Neural cell (in vitro differentiated cells): ENCODE measurements at regions not wholly inside any gene's neighbourhood (a gene's known extent, or its start where the extent isn't known, plus 50 kb on each side); places are given as distances from the start of the nearest gene placed in this dataset.

ENCODE experiments used
- H2AFZ ChIP-seq: fragments of 200-600, 300-800 bp; sonication (generic), shearing (Covaris generic); 2 replicates; pipeline ENCODE4 v1.6.0; 2014; ENCODE audit warnings: low read depth, mild to moderate bottlenecking, antibody characterized with exemption, low read length, moderate library complexity
- H3F3A ChIP-seq: fragments of 200-600 bp; shearing (Covaris generic); 2 replicates; pipeline ENCODE4 v1.6.1; 2016; ENCODE audit warnings: mild to moderate bottlenecking, moderate library complexity, mixed read lengths, antibody characterized with exemption, low read length; ENCODE audit not compliant: insufficient read depth, poor library complexity, severe bottlenecking
- H3K27ac ChIP-seq: fragments of 200-600, 300-800 bp; sonication (generic), shearing (Covaris generic); 2 replicates; pipeline ENCODE4 v1.5.1; 2014; ENCODE audit warnings: mild to moderate bottlenecking, low read length, moderate library complexity
- H3K27me3 ChIP-seq: fragments of 300-800, 200-600 bp; sonication (generic), shearing (Covaris generic); 2 replicates; pipeline ENCODE4 v1.6.0; 2014; ENCODE audit warnings: mild to moderate bottlenecking, low read depth, low read length, moderate library complexity; ENCODE audit not compliant: insufficient read depth
- H3K36me3 ChIP-seq: fragments of 300-800, 200-600 bp; sonication (generic), shearing (Covaris generic); 2 replicates; pipeline ENCODE4 v1.5.1; 2014; ENCODE audit warnings: mild to moderate bottlenecking, antibody characterized with exemption, low read length, moderate library complexity; ENCODE audit not compliant: insufficient read depth
- H3K4me2 ChIP-seq: fragments of 300-800, 200-600 bp; sonication (generic), shearing (Covaris generic); 2 replicates; pipeline ENCODE4 v1.6.0; 2014; ENCODE audit warnings: mild to moderate bottlenecking, low read length
- H3K4me3 ChIP-seq: fragments of 300-800, 200-600 bp; sonication (generic), shearing (Covaris generic); 2 replicates; pipeline ENCODE4 v1.5.1; 2014; ENCODE audit warnings: mild to moderate bottlenecking, low read length, moderate library complexity
- H3K79me2 ChIP-seq: fragments of 200-600 bp; shearing (Covaris generic); replicated peaks from 2 replicates; pipeline ENCODE4 v1.6.0; 2014; ENCODE audit warnings: mild to moderate bottlenecking, low read length, moderate library complexity; ENCODE audit not compliant: insufficient read depth
- H3K9ac ChIP-seq: fragments of 300-800, 200-600 bp; sonication (generic), shearing (Covaris generic); 2 replicates; pipeline ENCODE4 v1.6.1; 2016; ENCODE audit warnings: mild to moderate bottlenecking, low read length, mixed read lengths
- H3K9me2 ChIP-seq: fragments of 200-600 bp; shearing (Covaris generic); 2 replicates; pipeline ENCODE4 v1.6.1; 2016; ENCODE audit warnings: mild to moderate bottlenecking, low read length, mixed read lengths; ENCODE audit not compliant: insufficient read depth
- H3K9me3 ChIP-seq: fragments of 200-600, 300-800 bp; sonication (generic), shearing (Covaris generic); 2 replicates; pipeline ENCODE4 v1.6.1; 2016; ENCODE audit warnings: mild to moderate bottlenecking, mixed run types, low read length, moderate library complexity, mixed read lengths
- H4K20me1 ChIP-seq: fragments of 200-600 bp; shearing (Covaris generic); 2 replicates; pipeline ENCODE4 v1.6.1; 2016; ENCODE audit warnings: mild to moderate bottlenecking, mixed run types; ENCODE audit not compliant: insufficient read depth
- CTCF ChIP-seq: fragments of 450-650 bp; IDR thresholded peaks from 2 replicates; pipeline ENCODE4 v1.5.1; 2014; ENCODE audit warnings: antibody characterized with exemption, mild to moderate bottlenecking, moderate library complexity; ENCODE audit not compliant: poor library complexity, severe bottlenecking
- EP300 ChIP-seq: fragments of 450-650 bp; conservative IDR thresholded peaks from 2 replicates; pipeline ENCODE4 v1.6.1; 2014; ENCODE audit warnings: antibody characterized with exemption, mild to moderate bottlenecking, moderate library complexity; ENCODE audit not compliant: poor library complexity, severe bottlenecking
- EZH2 ChIP-seq: fragments of 200-600, 300-800 bp; shearing (Covaris generic), sonication (generic); IDR thresholded peaks from 2 replicates; pipeline ENCODE4 v1.6.1; 2014; ENCODE audit warnings: antibody characterized with exemption, low read length, borderline replicate concordance, mild to moderate bottlenecking; ENCODE audit not compliant: insufficient read depth, poor library complexity, severe bottlenecking
- MXI1 ChIP-seq: fragments of 450-650 bp; conservative IDR thresholded peaks from 2 replicates; pipeline ENCODE4 v1.6.1; 2014; ENCODE audit warnings: antibody characterized with exemption, mild to moderate bottlenecking; ENCODE audit not compliant: poor library complexity, severe bottlenecking
- POLR2AphosphoS5 ChIP-seq: IDR thresholded peaks from 2 replicates; pipeline ENCODE4 v1.6.1; 2012
- RAD21 ChIP-seq: fragments of 450-650 bp; conservative IDR thresholded peaks from 2 replicates; pipeline ENCODE4 v1.6.1; 2014; ENCODE audit warnings: antibody characterized with exemption, mild to moderate bottlenecking, moderate library complexity
- REST ChIP-seq: IDR thresholded peaks from 2 replicates; pipeline ENCODE4 v1.6.1; 2012; ENCODE audit warnings: borderline replicate concordance
- SMC3 ChIP-seq: fragments of 450-650 bp; conservative IDR thresholded peaks from 2 replicates; pipeline ENCODE4 v1.6.1; 2014; ENCODE audit warnings: antibody characterized with exemption, mild to moderate bottlenecking, moderate library complexity; ENCODE audit not compliant: poor library complexity
- TAF1 ChIP-seq: IDR thresholded peaks from 2 replicates; pipeline ENCODE4 v1.6.1; 2012; ENCODE audit warnings: low read depth

GRCh38 chr1:82962658-82963057 lies 1036.3 kb downstream of the TTLL7 start:
- Histone ChIP-seq H3K4me3 (no peak overlapping the region), H4K20me1 (no peaks in the 10 kb centered on the region), H3K79me2 (no peaks in the 10 kb centered on the region), H3K9me3 (no peaks in the 10 kb centered on the region), H3K36me3 (no peaks in the 10 kb centered on the region), H3K4me2 (no peak overlapping the region), H3K27me3 (no peaks in the 10 kb centered on the region), H3K27ac (no peak overlapping the region), H3K9me2 (no peaks in the 10 kb centered on the region), H3K9ac (no peak overlapping the region), H2AFZ (no peak overlapping the region), H3F3A (no peaks in the 10 kb centered on the region)
- TF ChIP-seq REST: no peak
- no peak for TF ChIP-seq RAD21
- TF ChIP-seq MXI1: no peak
- no peak for TF ChIP-seq TAF1
- no peak for TF ChIP-seq EP300
- no peak for TF ChIP-seq POLR2AphosphoS5
- TF ChIP-seq CTCF: no peak
- no peak for TF ChIP-seq EZH2
- TF ChIP-seq SMC3: no peak

GRCh38 chr1:82950606-82951200 lies 1048.2 kb downstream of the TTLL7 start:
- Histone ChIP-seq H3F3A (no peaks in the 10 kb centered on the region), H3K9me2 (no peaks in the 10 kb centered on the region), H3K4me3 (no peak overlapping the region), H3K9ac (no peak overlapping the region), H3K9me3 (no peaks in the 10 kb centered on the region), H3K27me3 (no peaks in the 10 kb centered on the region), H3K36me3 (no peaks in the 10 kb centered on the region), H3K4me2 (no peak overlapping the region), H2AFZ (no peak overlapping the region), H4K20me1 (no peaks in the 10 kb centered on the region), H3K79me2 (no peaks in the 10 kb centered on the region), H3K27ac (no peak overlapping the region)
- TF ChIP-seq EP300: no peak
- TF ChIP-seq RAD21: no peak
- TF ChIP-seq EZH2: no peak
- TF ChIP-seq CTCF: no peak
- TF ChIP-seq POLR2AphosphoS5: no peak
- TF ChIP-seq REST: no peak
- TF ChIP-seq MXI1: no peak
- TF ChIP-seq SMC3: no peak
